Middle frontal gyrus (tissue), 1 donor: ENCODE measurements at regions not wholly inside any gene's neighbourhood (a gene's known extent, or its start where the extent isn't known, plus 50 kb on each side); places are given as distances from the start of the nearest gene placed in this dataset.
"Not testable (repeated sequence)": the region's sequence is repeated elsewhere in the genome, so short reads cannot be mapped to it uniquely, and the experiment has no call there.

Experiments used
- DNase-seq: peaks from one replicate; pipeline ENCODE4 v3.0.0-alpha.2; 2015; ENCODE audit warnings: low spot score; ENCODE audit errors: extremely low spot score

DNA sequence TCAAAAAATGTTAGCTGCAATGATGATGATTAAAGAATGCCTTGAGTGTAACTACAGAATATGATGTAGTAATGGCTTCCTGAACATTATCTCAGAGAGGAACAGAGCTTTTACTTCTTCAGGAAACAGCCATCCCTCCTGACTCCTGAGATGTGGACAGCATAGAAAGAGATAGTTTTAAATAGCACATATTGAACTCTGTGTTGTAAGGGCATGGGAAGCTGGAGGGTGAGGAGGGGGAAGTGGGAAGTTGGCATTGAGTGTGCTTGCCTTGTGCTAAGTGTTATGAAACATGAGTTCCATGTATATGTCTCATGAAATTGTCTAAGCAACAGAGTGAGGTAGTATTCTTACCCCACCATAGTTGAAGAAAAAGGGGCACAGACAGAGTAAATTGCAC is 161.5 kb upstream of the SLC28A3 start:
- no peak for DNase-seq

DNA sequence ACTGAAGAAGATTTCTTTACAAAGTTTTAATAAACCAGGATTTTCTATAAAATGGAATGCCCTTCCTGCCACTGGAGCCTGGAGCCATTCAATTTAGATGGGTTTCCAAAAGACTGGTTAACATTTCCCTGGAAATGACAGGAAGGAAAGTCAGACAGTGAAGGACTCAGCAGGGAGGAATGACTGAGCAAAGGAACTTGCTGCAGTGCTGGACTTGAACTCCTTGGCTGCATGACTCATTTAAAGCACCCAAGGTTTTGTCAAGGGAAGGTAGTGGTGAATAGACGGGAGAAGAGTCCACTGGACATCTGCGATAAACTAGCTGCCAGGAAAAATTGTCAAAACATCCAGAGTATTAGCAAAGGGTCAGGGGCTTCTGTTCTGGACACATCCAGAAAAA is 163.8 kb upstream of the SLC28A3 start:
- DNase-seq = no peak

DNA sequence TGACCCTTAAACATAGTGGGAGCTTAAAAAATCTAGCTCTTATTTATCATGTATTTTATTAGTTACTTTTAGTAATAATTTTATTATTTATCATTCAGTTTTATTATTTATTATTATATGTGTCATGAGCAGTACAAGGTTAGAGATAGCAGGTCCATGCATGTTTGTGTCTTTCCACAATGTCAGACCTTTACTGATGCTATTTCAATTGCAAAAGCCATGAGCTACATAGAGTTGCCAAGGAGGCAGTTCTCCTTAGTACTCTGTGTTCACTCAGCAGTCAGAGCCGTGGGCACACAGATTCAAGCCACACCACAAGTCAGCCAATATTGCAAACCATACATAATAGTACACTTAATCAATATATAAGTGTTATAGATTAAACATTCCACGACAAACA is 157.9 kb upstream of the NTRK2 start:
- no peak for DNase-seq

DNA sequence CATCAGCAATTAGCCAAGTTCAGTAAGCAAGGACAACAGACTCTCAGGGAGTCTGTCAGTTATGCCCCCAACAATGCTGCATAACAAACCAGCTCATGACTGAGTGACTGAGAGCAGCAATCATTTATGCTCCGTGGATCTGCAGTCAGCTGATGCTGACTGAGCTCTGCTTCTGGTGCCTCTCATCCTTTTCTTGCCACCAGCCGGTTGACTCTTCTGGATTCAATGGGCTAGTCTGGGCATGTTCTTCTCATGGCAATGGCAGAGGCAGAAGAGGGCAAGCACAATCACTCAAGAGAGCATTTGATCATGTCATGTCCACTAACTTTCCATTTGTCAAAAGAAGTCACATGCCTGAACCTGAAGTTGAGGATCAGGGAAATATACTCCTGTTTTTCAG is 157.0 kb upstream of the NTRK2 start:
- no peak for DNase-seq

DNA sequence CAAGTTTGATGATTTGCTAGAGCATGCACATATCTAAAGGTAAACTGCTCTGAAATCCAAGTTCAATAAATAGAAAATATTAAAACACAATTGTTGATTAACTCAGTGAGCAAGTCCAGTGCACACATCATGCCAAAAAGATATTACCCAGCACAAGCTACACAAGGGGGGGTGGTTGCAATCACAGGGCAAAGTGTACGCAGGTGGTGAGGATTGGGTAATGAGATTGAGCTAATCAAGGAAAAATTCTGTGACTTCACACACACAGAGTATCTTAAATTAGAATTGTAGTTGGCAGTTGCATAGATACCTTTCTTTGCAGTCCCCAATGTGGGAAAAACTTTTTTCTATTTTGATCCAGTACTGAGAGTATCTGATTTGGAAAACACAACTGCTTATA is 156.1 kb upstream of the NTRK2 start:
- no peak for DNase-seq

- DNase-seq = no peak
These were observed 155.6 kb upstream of the NTRK2 start for GRCh38 chr9:84513979-84514378.

DNA sequence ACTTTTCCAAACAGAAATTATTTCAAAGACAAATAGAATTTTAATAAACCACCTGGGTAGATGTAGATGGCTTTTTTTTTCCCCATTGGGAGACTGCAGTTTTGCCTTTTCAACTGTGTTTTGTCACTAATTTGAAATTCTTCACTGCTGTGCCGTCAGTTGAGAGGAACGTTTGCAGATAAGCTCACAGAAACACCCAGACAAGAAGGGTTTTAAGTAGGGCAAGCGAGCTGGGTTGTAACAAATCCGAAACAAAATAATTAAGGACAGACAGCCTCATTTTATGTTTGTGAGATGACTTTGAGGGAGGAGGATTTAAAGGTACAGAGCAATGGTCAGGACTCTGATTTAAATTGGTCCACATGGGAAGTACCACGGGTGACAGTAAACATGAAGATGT is 155.1 kb upstream of the NTRK2 start:
- no peak for DNase-seq

- no peak for DNase-seq
These were observed 152.5 kb upstream of the NTRK2 start for GRCh38 chr9:84517026-84517425.

DNA sequence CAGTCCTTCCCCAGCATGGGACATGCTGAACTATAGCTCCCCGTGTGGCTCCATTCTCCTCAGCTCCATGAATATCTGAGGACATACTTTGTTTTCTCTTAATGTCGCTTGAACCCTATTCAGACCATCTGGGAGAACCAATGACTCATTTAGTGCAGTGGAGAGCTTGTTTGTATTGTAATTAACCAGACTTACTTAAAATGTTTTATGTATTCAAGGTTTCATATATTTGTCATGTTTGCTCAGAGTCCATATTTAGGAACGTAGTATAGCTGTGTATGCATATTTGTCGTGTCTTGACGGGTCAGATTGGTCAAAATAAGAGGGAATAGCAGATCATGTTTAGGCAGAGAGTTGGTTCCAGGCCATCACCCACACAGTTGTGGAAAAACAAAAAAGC is 150.1 kb upstream of the NTRK2 start:
- DNase-seq = no peak

DNA sequence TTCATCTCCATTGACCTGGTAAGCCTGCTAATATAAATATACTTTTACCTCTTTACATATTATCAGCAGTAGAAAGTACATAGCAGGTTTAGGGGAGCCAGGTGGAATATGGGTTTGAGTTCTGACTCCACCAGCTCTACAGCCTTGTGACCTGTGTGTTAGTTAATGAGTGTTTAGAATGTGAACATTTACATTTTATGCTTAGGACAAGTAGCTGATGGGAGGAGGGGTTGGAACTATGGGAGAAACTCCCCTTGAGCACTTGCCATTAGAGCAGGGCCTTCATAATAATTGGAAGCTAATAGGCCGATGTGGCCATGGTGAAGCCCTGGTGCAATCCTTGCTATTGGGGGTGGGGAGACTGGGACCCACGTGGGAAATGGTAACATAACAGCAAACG is 148.3 kb upstream of the NTRK2 start:
- DNase-seq = no peak

DNA sequence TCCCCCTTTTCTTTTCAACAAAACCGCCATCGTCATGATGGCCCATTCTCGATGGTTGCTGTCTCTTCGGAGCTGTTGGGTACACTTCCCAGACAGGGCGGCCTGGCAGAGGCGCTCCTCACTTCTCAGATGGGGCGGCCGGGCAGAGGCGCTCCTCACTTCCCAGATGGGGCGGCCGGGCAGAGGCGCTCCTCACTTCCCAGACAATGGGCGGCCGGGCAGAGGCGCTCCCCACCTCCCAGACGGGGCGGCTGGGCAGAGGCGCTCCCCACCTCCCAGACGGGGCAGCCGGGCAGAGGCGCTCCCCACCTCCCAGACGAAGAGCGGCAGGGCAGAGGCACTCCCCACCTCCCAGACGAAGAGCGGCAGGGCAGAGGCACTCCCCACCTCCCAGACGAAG is 143.3 kb upstream of the NTRK2 start:
- DNase-seq = not testable (repeated sequence)

DNA sequence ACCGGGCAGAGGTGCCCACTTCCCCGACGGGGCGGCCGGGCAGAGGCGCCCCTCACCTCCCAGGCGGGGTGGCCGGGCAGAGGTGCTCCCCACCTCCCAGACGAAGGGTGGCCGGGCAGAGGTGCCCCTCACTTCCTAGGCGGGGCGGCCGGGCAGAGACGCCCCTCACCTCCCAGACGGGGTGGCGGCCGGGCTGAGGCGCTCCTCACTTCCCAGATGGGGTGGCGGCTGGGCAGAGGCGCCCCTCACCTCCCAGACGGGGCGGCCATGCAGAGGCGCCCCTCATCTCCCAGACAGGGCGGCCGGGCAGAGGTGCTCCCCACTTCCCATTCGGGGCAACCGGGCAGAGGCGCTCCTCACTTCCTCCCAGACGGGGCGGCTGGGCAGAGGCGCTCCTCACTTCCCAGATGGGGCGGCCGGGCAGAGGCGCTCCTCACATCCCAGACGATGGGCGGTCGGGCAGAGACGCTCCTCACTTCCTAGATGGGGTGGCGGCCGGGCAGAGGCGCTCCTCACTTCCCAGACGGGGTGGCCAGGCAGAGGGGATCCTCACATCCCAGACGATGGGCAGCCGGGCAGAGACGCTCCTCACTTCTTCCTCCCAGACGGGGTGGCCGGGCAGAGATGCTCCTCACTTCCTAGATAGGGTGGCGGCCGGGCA is 142.3 kb upstream of the NTRK2 start:
- DNase-seq = not testable (repeated sequence)

DNA sequence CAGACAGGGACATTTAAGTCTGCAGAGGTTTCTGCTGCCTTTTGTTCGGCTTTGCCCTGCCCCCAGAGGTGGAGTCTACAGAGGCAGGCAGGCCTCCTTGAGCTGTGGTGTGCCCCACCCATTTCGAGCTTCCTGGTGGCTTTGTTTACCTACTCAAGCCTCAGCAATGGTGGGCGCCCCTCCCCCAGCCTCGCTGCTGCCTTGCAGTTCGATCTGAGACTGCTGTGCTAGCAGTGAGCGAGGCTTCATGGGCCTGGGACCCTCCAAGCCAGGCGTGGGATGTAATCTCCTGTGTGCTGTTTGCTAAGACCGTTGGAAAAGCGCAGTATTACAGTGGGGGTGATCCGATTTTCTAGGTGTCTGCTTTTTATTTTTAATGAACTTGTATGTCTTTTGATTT is 133.6 kb upstream of the NTRK2 start:
- not testable (repeated sequence) for DNase-seq

DNA sequence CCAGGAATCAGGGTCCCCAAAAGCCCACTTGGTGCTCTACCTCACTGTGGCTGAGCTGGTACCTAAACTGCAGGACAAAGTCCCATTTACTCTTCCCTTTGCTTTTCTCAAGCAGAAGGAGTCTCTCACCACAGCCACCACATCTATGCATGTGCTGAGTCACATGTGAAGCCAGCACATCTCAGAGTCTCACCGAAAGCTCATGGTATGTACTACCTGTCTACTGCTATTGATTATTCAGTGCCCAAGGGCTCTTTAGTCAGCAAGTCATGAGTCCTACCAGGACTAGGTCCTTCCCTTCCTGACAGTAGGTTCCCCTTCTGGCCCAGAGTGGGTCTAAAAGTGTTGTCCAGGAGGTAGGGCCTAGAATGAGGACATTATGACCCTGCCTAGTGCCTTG is 130.7 kb upstream of the NTRK2 start:
- DNase-seq = no peak

- DNase-seq = no peak
These were observed 127.0 kb upstream of the NTRK2 start for GRCh38 chr9:84542554-84542953.

DNA sequence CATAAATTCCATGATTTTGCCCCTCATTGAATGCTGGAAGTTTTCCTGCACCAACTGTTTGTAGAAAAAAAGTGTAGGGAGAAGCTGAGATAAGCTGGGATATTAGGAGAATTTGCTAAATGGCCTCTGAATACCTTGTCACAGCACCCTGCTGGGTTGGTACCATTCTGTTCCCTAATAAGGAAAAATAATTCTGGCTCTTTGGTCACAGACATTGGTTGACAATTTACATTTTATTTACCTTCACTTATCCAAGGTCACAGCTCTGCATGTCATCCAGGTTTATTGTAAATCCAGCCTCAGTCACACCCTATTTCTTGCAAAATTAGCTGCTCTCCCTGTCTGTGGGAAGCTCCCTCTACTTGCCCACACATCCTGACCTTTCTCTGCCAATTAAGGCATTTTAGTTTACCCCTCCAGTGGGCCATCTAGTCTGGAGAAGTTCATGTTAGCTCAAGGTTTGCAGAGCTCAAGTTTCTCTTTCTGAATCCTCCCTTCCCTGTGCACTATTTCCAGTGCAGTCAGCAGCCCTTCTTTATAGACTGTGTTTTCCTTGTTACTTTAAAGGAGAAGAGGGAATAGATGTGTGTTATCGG is 115.4 kb upstream of the NTRK2 start:
- no peak for DNase-seq

- no peak for DNase-seq
These were observed 113.0 kb upstream of the NTRK2 start for GRCh38 chr9:84556556-84556955.

GRCh38 chr9:84557751-84558150 is 111.8 kb upstream of the NTRK2 start:
- DNase-seq = no peak

DNA sequence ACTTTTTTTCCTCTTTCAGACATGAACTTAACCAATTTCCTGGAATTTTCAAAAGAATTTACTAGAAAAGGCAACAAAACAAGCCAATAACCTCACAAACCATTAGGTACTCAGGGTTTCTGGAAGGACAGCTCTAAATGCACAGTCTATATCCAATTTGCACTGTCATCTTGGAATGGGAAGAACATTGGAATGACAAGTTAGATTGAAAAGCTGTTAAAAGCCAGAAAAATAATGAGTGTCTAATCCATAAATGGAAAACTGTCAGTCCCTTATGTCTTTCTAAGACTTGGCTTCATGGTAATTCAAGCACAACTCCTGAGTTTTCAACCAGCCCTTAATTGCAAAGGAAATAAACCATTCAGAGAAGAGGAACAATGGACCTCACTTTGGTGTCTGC is 105.8 kb upstream of the NTRK2 start:
- DNase-seq = no peak

GRCh38 chr9:84567805-84568204 is 101.7 kb upstream of the NTRK2 start:
- DNase-seq = no peak

DNA sequence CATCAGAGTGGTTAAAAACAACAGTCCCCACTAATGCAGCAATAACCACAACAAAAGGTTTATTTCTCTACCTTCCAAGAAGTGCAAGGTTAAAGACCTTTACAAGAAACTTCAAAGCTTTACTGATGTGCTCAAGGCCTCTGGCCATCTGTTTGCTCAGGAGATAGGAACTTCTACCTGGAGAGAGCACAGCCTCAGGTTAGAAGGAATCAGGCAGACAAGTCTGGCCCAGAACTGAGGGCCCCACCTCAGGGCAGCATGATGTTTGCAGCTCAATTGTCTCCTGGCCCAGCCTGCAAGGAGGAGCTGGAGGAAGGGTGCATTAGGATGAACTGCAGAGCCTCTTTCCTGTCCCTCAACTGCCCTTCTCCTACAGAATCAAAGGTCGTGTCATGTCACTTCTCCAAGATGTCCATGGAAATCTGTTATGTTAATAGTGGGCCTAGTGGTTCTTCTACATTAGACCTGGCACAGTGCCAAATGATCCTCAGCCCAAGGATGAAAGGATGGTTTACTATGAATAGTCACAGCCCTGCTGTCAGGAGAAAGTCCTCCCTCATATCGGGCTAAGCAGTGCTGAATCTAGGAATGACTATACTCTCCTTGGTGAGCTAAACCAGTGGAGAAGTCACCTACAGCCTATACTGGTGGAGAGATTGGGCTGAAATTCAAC is 98.9 kb upstream of the NTRK2 start:
- DNase-seq = no peak

DNA sequence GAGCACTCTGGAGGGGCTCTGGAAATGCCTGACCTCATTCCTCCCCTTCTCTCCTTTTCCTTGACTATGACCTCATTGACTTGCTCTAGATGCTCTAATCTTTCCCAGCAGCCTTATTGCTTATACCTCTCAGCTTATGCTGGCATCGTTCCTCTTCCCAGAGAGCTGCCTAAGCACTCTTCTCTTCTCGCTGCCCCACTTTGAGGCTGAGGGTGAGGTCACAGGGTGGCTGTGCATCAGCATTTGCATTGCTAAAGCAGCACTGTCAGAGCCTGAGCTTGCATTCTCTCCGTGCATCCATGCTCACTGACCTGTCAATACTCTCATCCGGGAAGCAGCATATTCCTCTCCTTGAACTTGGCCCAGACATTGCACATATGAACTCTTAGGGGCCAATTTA is 96.4 kb upstream of the NTRK2 start:
- DNase-seq = no peak

DNA sequence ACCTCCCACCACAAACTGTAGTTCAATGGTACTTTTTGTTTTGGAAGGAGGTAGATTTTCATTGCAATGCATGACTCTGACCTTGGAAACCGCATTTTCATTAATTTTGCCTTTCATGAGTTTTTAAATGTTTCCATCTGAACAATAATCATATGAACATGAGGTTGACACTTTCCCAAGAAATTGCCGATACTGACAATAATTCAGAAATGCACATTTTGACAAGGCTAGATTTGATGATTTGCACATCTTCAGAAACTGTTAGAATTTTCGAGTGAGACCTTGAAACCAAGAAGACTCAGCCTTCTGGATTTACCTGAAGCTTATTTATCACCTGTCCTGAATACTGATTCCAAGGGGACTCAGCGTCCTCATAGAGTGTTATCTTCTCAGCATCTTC is 93.8 kb upstream of the NTRK2 start:
- DNase-seq = no peak
